H9 (cell line): ENCODE measurements at regions not wholly inside any gene's neighbourhood (a gene's known extent, or its start where the extent isn't known, plus 50 kb on each side); places are given as distances from the start of the nearest gene placed in this dataset.

ENCODE experiments used
- DNase-seq: peaks from one replicate; pipeline ENCODE4 v3.0.0-alpha.2; 2017
- H2AFZ ChIP-seq: one replicate; pipeline ENCODE4 v1.6.1; 2013; ENCODE audit warnings: mild to moderate bottlenecking, low read length, control low read depth, moderate library complexity
- H2AK5ac ChIP-seq: 2 replicates; pipeline ENCODE4 v1.6.1; 2013; ENCODE audit warnings: low read length, control low read depth, mixed read lengths; ENCODE audit not compliant: insufficient read length
- H2BK120ac ChIP-seq: one replicate; pipeline ENCODE4 v1.6.1; 2013; ENCODE audit warnings: low read depth, mild to moderate bottlenecking, low read length, control low read depth, inconsistent platforms; ENCODE audit not compliant: poor library complexity, severe bottlenecking
- H2BK12ac ChIP-seq: 2 replicates; pipeline ENCODE4 v1.6.1; 2013; ENCODE audit warnings: low read length, control low read depth, mixed read lengths, low read depth; ENCODE audit not compliant: insufficient read length
- H2BK15ac ChIP-seq: 2 replicates; pipeline ENCODE4 v1.6.1; 2013; ENCODE audit warnings: low read depth, low read length, control low read depth
- H2BK20ac ChIP-seq: one replicate; pipeline ENCODE4 v1.6.1; 2013; ENCODE audit warnings: low read depth, mild to moderate bottlenecking, low read length, control low read depth, inconsistent platforms; ENCODE audit not compliant: poor library complexity, severe bottlenecking
- H2BK5ac ChIP-seq: 2 replicates; pipeline ENCODE4 v1.6.1; 2013; ENCODE audit warnings: low read length, control low read depth, mixed read lengths; ENCODE audit not compliant: insufficient read length
- H3K14ac ChIP-seq: 2 replicates; pipeline ENCODE4 v1.6.1; 2013; ENCODE audit warnings: low read length, control low read depth; ENCODE audit not compliant: insufficient read depth
- H3K18ac ChIP-seq: 2 replicates; pipeline ENCODE4 v1.6.1; 2013; ENCODE audit warnings: low read depth, mild to moderate bottlenecking, mixed read lengths, low read length, control low read depth; ENCODE audit not compliant: insufficient read length
- H3K23ac ChIP-seq: 2 replicates; pipeline ENCODE4 v1.6.1; 2013; ENCODE audit warnings: low read length, control low read depth, mixed read lengths, low read depth; ENCODE audit not compliant: insufficient read length
- H3K23me2 ChIP-seq: 2 replicates; pipeline ENCODE4 v1.6.1; 2013; ENCODE audit warnings: low read depth, mild to moderate bottlenecking, mixed read lengths, low read length, control low read depth; ENCODE audit not compliant: insufficient read length, poor library complexity, severe bottlenecking
- H3K27ac ChIP-seq: 2 replicates; pipeline ENCODE4 v1.5.1; 2013; ENCODE audit warnings: low read length, control low read depth, mixed read lengths, low read depth; ENCODE audit not compliant: insufficient read length
- H3K27me3 ChIP-seq: 2 replicates; pipeline ENCODE4 v1.6.1; 2013; ENCODE audit warnings: low read length, control low read depth, inconsistent platforms; ENCODE audit not compliant: insufficient read depth
- H3K4ac ChIP-seq: 2 replicates; pipeline ENCODE4 v1.6.1; 2013; ENCODE audit warnings: low read depth, mild to moderate bottlenecking, control low read depth, inconsistent platforms, low read length, moderate library complexity
- H3K4me1 ChIP-seq: 2 replicates; pipeline ENCODE4 v1.6.1; 2013; ENCODE audit warnings: low read length, control low read depth, inconsistent platforms; ENCODE audit not compliant: insufficient read depth
- H3K4me2 ChIP-seq: 2 replicates; pipeline ENCODE4 v1.6.1; 2013; ENCODE audit warnings: low read length, control low read depth, mixed read lengths; ENCODE audit not compliant: insufficient read length, insufficient read depth
- H3K56ac ChIP-seq: 2 replicates; pipeline ENCODE4 v1.6.1; 2013; ENCODE audit warnings: low read depth, mild to moderate bottlenecking, mixed read lengths, low read length, control low read depth; ENCODE audit not compliant: insufficient read length
- H3K79me1 ChIP-seq: 2 replicates; pipeline ENCODE4 v1.6.1; 2013; ENCODE audit warnings: low read depth, mild to moderate bottlenecking, moderate library complexity, low read length, control low read depth, inconsistent platforms; ENCODE audit not compliant: insufficient read depth, poor library complexity, severe bottlenecking
- H3K79me2 ChIP-seq: 2 replicates; pipeline ENCODE4 v1.6.1; 2013; ENCODE audit warnings: low read length, control low read depth, inconsistent platforms; ENCODE audit not compliant: insufficient read depth
- H3K9ac ChIP-seq: 2 replicates; pipeline ENCODE4 v1.6.1; 2013; ENCODE audit warnings: low read length, control low read depth, mixed read lengths; ENCODE audit not compliant: insufficient read length; ENCODE audit errors: extremely low read depth
- H3K9me3 ChIP-seq: one replicate; pipeline ENCODE4 v1.6.1; 2013; ENCODE audit warnings: low read depth, low read length, inconsistent platforms; ENCODE audit not compliant: control insufficient read depth
- H3T11ph ChIP-seq: one replicate; pipeline ENCODE4 v1.6.1; 2013; ENCODE audit warnings: mild to moderate bottlenecking, low read length, control low read depth, inconsistent platforms
- H4K20me1 ChIP-seq: one replicate; pipeline ENCODE4 v1.6.1; 2013; ENCODE audit not compliant: control insufficient read depth, insufficient read length, insufficient read depth
- H4K5ac ChIP-seq: 2 replicates; pipeline ENCODE4 v1.6.1; 2013; ENCODE audit warnings: low read depth, mild to moderate bottlenecking, mixed read lengths, low read length, control low read depth; ENCODE audit not compliant: insufficient read length
- H4K8ac ChIP-seq: replicated peaks from 2 replicates; pipeline ENCODE4 v1.6.1; 2013; ENCODE audit warnings: low read length, control low read depth, mixed read lengths, low read depth; ENCODE audit not compliant: insufficient read length
- H4K91ac ChIP-seq: 2 replicates; pipeline ENCODE4 v1.6.1; 2013; ENCODE audit warnings: low read depth, mild to moderate bottlenecking, moderate library complexity, mixed read lengths, low read length, control low read depth; ENCODE audit not compliant: insufficient read length
- H3K27ac Mint-ChIP-seq, 3 experiments: 2 replicates in 2 of 3; 3 replicates in 1 of 3; pipeline ENCODE4 v1.8.0; 2020 to 2021; ENCODE audit warnings: mixed read lengths in 3 of 3, mild to moderate bottlenecking in 1 of 3, moderate library complexity in 1 of 3
- H3K27me3 Mint-ChIP-seq: 2 replicates; pipeline ENCODE4 v1.8.0; 2021; ENCODE audit warnings: low read depth, mild to moderate bottlenecking, moderate library complexity, mixed read lengths
- H3K36me3 Mint-ChIP-seq, 3 experiments: 2 replicates in 2 of 3; 3 replicates in 1 of 3; pipeline ENCODE4 v1.8.0; 2020 to 2021; ENCODE audit warnings: low read depth in 3 of 3, mixed read lengths in 3 of 3; ENCODE audit not compliant: insufficient read depth in 1 of 3
- H3K4me1 Mint-ChIP-seq, 2 experiments: 2 replicates each; pipeline ENCODE4 v1.8.0; 2020; ENCODE audit warnings: mixed read lengths in 2 of 2
- H3K4me3 Mint-ChIP-seq, 2 experiments: 2 replicates in 1 of 2; 3 replicates in 1 of 2; pipeline ENCODE4 v1.8.0; 2020 to 2021; ENCODE audit warnings: mild to moderate bottlenecking in 2 of 2, mixed read lengths in 2 of 2, moderate library complexity in 1 of 2
- H3K9me3 Mint-ChIP-seq, 2 experiments: 2 replicates in 1 of 2; 3 replicates in 1 of 2; pipeline ENCODE4 v1.8.0; 2020; ENCODE audit warnings: mild to moderate bottlenecking in 2 of 2, mixed read lengths in 2 of 2, moderate library complexity in 1 of 2
- WGBS: extraction: QIAGEN DNeasy Blood & Tissue Kit; methylation state at CpG from one replicate; pipeline ENCODE4 v1.1.7; 2013; ENCODE audit warnings: missing lambda C conversion rate, low lambda C conversion rate, mixed read lengths; ENCODE audit not compliant: insufficient read length; ENCODE audit errors: extremely low coverage; 5-methylcytosine and 5-hydroxymethylcytosine counted together
- TF ChIP-seq, protein P1 (sequence below): fragments of 200-600 bp; sonication (generic); conservative IDR thresholded peaks from 3 replicates; pipeline ENCODE4 v1.8.0; 2021; ENCODE audit warnings: antibody characterized with exemption, mild to moderate bottlenecking

DNA sequence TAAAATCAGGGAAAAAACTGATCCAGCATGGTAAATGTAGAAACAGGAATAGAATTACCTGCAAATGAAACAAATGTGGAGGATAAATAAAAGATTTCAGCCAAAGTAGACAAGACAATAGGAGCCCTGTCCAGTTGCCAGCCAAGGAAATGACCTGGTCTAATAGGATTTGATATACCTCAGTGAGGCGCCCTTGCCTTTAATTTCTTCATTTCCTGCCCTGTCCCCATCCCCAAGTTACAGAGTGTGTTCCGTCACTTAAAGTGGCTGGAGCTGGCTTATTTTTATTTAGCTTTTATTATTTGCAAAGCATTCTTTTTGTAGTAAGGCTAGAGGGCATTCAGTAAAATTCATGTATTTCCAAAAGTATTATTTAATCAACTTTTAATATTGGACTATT is 1022.0 kb downstream of the EFNB2 start:
- no peak overlapping the region for H2BK20ac ChIP-seq
- no peak overlapping the region for H2AFZ ChIP-seq
- H3K23ac ChIP-seq, result no peak overlapping the region
- Mint-ChIP-seq H3K36me3 (no peaks in the 10 kb centered on the region; a peak in 2 of 7 replicates), H3K27me3 (no peaks in the 10 kb centered on the region), H3K4me3 (no peak overlapping the region), H3K9me3 (peaks cover 0 to 3% of the 10 kb centered on the region in 2 experiments; a peak in 2 of 5 replicates), H3K4me1 (peaks cover 9% of the 10 kb centered on the region in 2 experiments; a peak in 3 of 4 replicates), H3K27ac (no peak overlapping the region)
- H4K5ac ChIP-seq, result no peak overlapping the region
- no peaks in the 10 kb centered on the region for H3K79me1 ChIP-seq
- no peak overlapping the region for H4K91ac ChIP-seq
- DNase-seq, result no peak
- H2BK15ac ChIP-seq, result no peak overlapping the region
- no CpG with 5 or more reads among the region's 2 CpGs for WGBS
- no peak overlapping the region for H3K18ac ChIP-seq
- no peaks in the 10 kb centered on the region for H3K9me3 ChIP-seq
- no peak overlapping the region for H3K14ac ChIP-seq
- no peaks in the 10 kb centered on the region for H3K4me1 ChIP-seq
- TF ChIP-seq, protein P1, sequence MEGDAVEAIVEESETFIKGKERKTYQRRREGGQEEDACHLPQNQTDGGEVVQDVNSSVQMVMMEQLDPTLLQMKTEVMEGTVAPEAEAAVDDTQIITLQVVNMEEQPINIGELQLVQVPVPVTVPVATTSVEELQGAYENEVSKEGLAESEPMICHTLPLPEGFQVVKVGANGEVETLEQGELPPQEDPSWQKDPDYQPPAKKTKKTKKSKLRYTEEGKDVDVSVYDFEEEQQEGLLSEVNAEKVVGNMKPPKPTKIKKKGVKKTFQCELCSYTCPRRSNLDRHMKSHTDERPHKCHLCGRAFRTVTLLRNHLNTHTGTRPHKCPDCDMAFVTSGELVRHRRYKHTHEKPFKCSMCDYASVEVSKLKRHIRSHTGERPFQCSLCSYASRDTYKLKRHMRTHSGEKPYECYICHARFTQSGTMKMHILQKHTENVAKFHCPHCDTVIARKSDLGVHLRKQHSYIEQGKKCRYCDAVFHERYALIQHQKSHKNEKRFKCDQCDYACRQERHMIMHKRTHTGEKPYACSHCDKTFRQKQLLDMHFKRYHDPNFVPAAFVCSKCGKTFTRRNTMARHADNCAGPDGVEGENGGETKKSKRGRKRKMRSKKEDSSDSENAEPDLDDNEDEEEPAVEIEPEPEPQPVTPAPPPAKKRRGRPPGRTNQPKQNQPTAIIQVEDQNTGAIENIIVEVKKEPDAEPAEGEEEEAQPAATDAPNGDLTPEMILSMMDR, result peak; percentile 20; the same call in 1 of the 3 replicates
- H3K79me2 ChIP-seq, result no peaks in the 10 kb centered on the region
- H3K56ac ChIP-seq, result no peak overlapping the region
- H4K20me1 ChIP-seq, result no peaks in the 10 kb centered on the region
- H3K4me2 ChIP-seq, result no peak overlapping the region
- H3K4ac ChIP-seq, result no peak overlapping the region
- no peak overlapping the region for H3K27ac ChIP-seq
- no peak overlapping the region for H3K9ac ChIP-seq
- H2AK5ac ChIP-seq, result no peak overlapping the region
- H3K23me2 ChIP-seq, result no peaks in the 10 kb centered on the region
- no peaks in the 10 kb centered on the region for H3K27me3 ChIP-seq
- no peak overlapping the region for H2BK12ac ChIP-seq
- H2BK120ac ChIP-seq, result no peak overlapping the region
- no peak overlapping the region for H2BK5ac ChIP-seq
- H4K8ac ChIP-seq, result no peak overlapping the region
- no peak overlapping the region for H3T11ph ChIP-seq
